ENCODE measurements at regions not wholly inside any gene's neighbourhood (a gene's known extent, or its start where the extent isn't known, plus 50 kb on each side); places are given as distances from the start of the nearest gene placed in this dataset.

GRCh38 chr4:129346036-129346435, 250.1 kb downstream of the C4orf33 start:
- no peak for TF ChIP-seq CTCF (IDR thresholded peaks at IDR 0.05; ENCODE audit: poor library complexity)
- TF ChIP-seq EZH2 (IDR thresholded peaks at IDR 0.05; ENCODE audit: borderline replicate concordance): no peak

All from hepatocyte (in vitro differentiated cells).